Fibroblast of villous mesenchyme (primary cell): ENCODE measurements at regions not wholly inside any gene's neighbourhood (a gene's known extent, or its start where the extent isn't known, plus 50 kb on each side); places are given as distances from the start of the nearest gene placed in this dataset.

Experiments
- DNase-seq: peaks from one replicate; pipeline ENCODE4 v3.0.0-alpha.2; 2010; ENCODE audit warnings: low read depth
- H3K4me3 ChIP-seq: 2 replicates; pipeline ENCODE4 v1.5.1; 2011; ENCODE audit warnings: low read depth, mild to moderate bottlenecking, low read length
- TF ChIP-seq, protein P1 (sequence below): IDR thresholded peaks from 2 replicates; pipeline ENCODE4 v1.5.1; 2012; ENCODE audit warnings: low read depth, mild to moderate bottlenecking, low read length; ENCODE audit not compliant: insufficient read depth

DNA sequence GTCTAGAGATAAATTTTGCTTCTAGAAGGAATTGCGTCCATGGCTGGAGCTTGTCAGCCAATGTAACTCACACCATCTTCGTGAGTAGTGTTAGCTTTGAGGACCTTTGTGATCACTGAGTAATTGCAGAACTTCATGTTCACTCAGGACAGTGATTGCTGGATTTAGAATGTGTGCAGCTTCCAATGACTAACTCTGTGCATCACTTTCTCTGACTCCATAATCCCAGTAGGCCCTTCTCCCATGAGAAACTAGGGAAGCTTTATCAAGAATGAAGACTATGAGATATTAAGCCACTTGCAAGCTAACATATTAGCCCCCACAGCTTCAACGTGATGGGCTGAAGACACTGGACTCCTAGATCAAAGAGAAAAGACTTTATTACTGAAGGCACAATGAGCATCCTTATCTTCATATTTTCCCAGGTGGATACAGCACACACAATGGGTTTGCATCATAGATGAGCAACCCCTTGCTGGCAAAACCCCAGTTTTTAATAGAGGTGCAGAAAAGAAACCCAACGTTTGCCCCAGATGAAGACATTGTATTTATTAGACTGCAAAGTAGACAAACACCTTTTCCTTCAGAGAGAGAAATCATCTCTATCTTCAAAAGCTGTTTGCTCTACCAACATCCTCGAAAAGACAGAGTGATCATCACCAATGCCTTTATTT, 561.0 kb downstream of the LTN1 start:
- DNase-seq = no peak
- H3K4me3 ChIP-seq = no peak overlapping the region
- TF ChIP-seq, protein P1, sequence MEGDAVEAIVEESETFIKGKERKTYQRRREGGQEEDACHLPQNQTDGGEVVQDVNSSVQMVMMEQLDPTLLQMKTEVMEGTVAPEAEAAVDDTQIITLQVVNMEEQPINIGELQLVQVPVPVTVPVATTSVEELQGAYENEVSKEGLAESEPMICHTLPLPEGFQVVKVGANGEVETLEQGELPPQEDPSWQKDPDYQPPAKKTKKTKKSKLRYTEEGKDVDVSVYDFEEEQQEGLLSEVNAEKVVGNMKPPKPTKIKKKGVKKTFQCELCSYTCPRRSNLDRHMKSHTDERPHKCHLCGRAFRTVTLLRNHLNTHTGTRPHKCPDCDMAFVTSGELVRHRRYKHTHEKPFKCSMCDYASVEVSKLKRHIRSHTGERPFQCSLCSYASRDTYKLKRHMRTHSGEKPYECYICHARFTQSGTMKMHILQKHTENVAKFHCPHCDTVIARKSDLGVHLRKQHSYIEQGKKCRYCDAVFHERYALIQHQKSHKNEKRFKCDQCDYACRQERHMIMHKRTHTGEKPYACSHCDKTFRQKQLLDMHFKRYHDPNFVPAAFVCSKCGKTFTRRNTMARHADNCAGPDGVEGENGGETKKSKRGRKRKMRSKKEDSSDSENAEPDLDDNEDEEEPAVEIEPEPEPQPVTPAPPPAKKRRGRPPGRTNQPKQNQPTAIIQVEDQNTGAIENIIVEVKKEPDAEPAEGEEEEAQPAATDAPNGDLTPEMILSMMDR = no peak

DNA sequence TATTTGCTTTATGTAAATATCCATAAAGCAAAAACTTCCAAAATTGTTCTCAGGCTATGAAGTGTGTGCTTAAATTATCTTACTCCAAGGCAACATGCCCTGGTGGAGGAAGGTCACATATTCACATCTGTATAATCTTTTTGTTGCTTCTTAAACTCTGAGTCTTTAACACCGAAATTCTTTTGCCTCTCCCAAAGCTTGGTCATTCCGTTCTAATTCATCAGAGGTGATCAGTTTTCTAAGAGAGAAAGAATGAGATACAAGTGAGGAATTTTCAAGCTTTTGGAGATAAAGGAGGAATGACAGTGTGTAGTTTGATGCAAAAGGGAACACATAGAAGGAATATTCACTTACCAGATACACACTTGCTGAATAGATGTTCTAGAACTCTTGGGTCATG, 561.7 kb downstream of the LTN1 start:
- TF ChIP-seq, protein P1 = no peak
- no peak overlapping the region for H3K4me3 ChIP-seq
- DNase-seq = no peak

DNA sequence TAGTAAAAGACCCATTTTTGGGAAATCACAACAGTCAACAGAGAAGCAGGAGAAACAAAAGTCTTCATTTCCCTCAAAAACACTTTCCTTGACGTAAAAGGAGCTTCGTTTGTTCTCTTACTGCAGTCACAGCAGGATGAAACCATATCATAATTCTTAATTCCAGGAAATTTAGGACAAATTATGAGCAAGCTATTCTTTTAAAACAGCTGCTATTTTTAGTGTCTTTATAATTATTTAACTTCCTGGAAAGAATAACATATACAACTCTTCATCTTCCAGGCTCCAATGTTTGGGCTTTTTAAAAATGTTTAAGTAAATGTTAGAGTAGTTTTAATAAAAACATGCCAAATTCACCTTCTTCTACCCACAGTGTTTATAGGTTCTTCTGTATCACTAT, 563.5 kb downstream of the LTN1 start:
- H3K4me3 ChIP-seq = no peak overlapping the region
- no peak for DNase-seq
- TF ChIP-seq, protein P1 = no peak

DNA sequence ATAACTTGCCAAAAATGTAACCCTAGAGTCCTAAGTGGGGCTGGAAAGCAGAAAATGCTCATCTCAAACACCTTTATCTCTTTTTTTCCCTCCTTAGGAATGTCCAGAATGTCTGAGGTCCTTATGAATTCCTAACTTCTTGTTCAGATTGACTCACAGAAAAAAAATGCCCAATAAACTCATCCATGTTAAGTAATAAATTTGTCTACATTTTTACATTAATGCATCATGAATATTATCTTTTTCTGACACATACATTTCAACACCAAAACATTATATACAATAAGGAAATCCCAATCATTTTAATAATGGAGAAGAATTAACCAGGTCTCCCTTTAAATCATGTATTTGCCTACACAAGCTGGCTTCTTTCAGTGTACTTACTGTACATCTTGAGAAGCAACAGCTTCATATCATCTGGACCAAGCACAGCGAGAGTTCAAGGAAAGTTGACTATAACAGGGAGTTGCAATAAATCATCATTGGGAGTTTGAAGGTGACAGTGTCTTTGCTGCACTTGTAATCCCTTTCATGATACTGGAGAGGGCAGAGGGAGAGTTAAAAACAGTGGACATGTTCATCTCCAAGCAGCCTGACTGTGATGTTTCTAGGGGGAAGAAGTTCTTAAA, 565.2 kb downstream of the LTN1 start:
- TF ChIP-seq, protein P1 = no peak
- DNase-seq = peak; percentile 65
- no peak overlapping the region for H3K4me3 ChIP-seq

GRCh38 chr21:28426545-28426944, 566.1 kb downstream of the LTN1 start:
- DNase-seq = no peak
- TF ChIP-seq, protein P1 = no peak
- H3K4me3 ChIP-seq = no peak overlapping the region

- no peak for DNase-seq
- TF ChIP-seq, protein P1 = no peak
- H3K4me3 ChIP-seq = no peak overlapping the region
Measured at GRCh38 chr21:28423521-28424190, 569.0 kb downstream of the LTN1 start.
